IMR-90 (cell line): ENCODE measurements at regions not wholly inside any gene's neighbourhood (a gene's known extent, or its start where the extent isn't known, plus 50 kb on each side); places are given as distances from the start of the nearest gene placed in this dataset.
"Not testable (repeated sequence)": the region's sequence is repeated elsewhere in the genome, so short reads cannot be mapped to it uniquely, and the experiment has no call there.

Source experiments
- ATAC-seq: fragments of 200-7000 bp; cut with Tn5 transposase; 2 replicates; pipeline ENCODE4 v1.9.1; 2020; ENCODE audit warnings: low read depth, mild to moderate bottlenecking, moderate library complexity
- BruUV-seq: library from RNA; stranded (reverse); fragments of 400-500 nt; replicated peaks from 2 replicates; lab custom pipeline; 2021; lab: Mats Ljungman, UMichigan
- CTCF ChIA-PET: fragments of 300-600 bp; formaldehyde crosslinking; extraction: SDS; loops from one replicate; lab custom pipeline; 2021; ENCODE audit warnings: antibody characterized with exemption; lab: Yijun Ruan, JAX
- POLR2A ChIA-PET: fragments of 300-600 bp; sonication (Branson Sonifier 250); formaldehyde crosslinking; loops from one replicate; lab custom pipeline; 2022; ENCODE audit warnings: antibody characterized with exemption; ENCODE audit not compliant: unreplicated experiment; lab: Charles Lee
- DNase-seq: peaks from one replicate; pipeline ENCODE4 v3.0.0; 2013
- H2AFZ ChIP-seq: replicated peaks from 2 replicates; pipeline ENCODE3; 2013; ENCODE audit warnings: low read length, mild to moderate bottlenecking; ENCODE audit not compliant: poor library complexity
- H2AK5ac ChIP-seq: 2 replicates; pipeline ENCODE4 v1.6.1; 2013; ENCODE audit warnings: low read depth, low read length, inconsistent platforms
- H2AK9ac ChIP-seq: replicated peaks from 2 replicates; pipeline ENCODE3; 2013; ENCODE audit warnings: mild to moderate bottlenecking, low read depth, low read length, moderate library complexity; ENCODE audit not compliant: poor library complexity
- H2BK120ac ChIP-seq: 2 replicates; pipeline ENCODE4 v1.6.1; 2013; ENCODE audit warnings: low read depth, low read length, inconsistent platforms
- H2BK15ac ChIP-seq: 3 replicates; pipeline ENCODE4 v1.6.1; 2013; ENCODE audit warnings: low read depth, low read length, inconsistent platforms
- H2BK20ac ChIP-seq: 2 replicates; pipeline ENCODE4 v1.6.1; 2013; ENCODE audit warnings: low read depth, mild to moderate bottlenecking, inconsistent platforms, low read length, moderate library complexity
- H2BK5ac ChIP-seq: 2 replicates; pipeline ENCODE4 v1.6.1; 2013; ENCODE audit warnings: mild to moderate bottlenecking, low read depth, low read length, inconsistent platforms; ENCODE audit not compliant: poor library complexity, severe bottlenecking
- H3K14ac ChIP-seq: replicated peaks from 2 replicates; pipeline ENCODE4 v1.6.1; 2013; ENCODE audit warnings: low read depth, low read length, inconsistent platforms
- H3K18ac ChIP-seq: 2 replicates; pipeline ENCODE4 v1.6.1; 2013; ENCODE audit warnings: low read depth, low read length, control low read depth
- H3K23ac ChIP-seq: 2 replicates; pipeline ENCODE4 v1.6.1; 2013; ENCODE audit warnings: low read depth, low read length, inconsistent platforms
- H3K27ac ChIP-seq: 2 replicates; pipeline ENCODE4 v1.5.1; 2013; ENCODE audit warnings: mild to moderate bottlenecking, control low read depth, low read length; ENCODE audit not compliant: insufficient read depth
- H3K27me3 ChIP-seq: 2 replicates; pipeline ENCODE4 v1.6.1; 2013; ENCODE audit warnings: low read length; ENCODE audit not compliant: control insufficient read depth, insufficient read depth
- H3K36me3 ChIP-seq: 2 replicates; pipeline ENCODE4 v1.6.1; 2013; ENCODE audit warnings: low read length, mixed read lengths; ENCODE audit not compliant: control insufficient read depth, insufficient read depth
- H3K4ac ChIP-seq: 2 replicates; pipeline ENCODE4 v1.6.1; 2013; ENCODE audit warnings: low read depth, low read length, inconsistent platforms
- H3K4me1 ChIP-seq: 2 replicates; pipeline ENCODE4 v1.6.1; 2013; ENCODE audit warnings: low read length, mixed read lengths; ENCODE audit not compliant: control insufficient read depth, insufficient read depth
- H3K4me2 ChIP-seq: 2 replicates; pipeline ENCODE4 v1.6.1; 2013; ENCODE audit warnings: low read depth, mild to moderate bottlenecking, control low read depth, low read length, moderate library complexity
- H3K4me3 ChIP-seq: 2 replicates; pipeline ENCODE4 v1.5.1; 2013; ENCODE audit warnings: low read depth, mild to moderate bottlenecking, control low read depth, low read length, moderate library complexity; ENCODE audit not compliant: insufficient read depth
- H3K56ac ChIP-seq: 2 replicates; pipeline ENCODE4 v1.6.1; 2013; ENCODE audit warnings: low read length, inconsistent platforms; ENCODE audit not compliant: insufficient read depth; ENCODE audit errors: extremely low read depth
- H3K79me1 ChIP-seq, 2 experiments: 2 replicates each; pipeline ENCODE4 v1.6.1; 2013; ENCODE audit warnings: low read length in 2 of 2, inconsistent platforms in 1 of 2, low read depth in 1 of 2
- H3K9ac ChIP-seq: 2 replicates; pipeline ENCODE4 v1.6.1; 2013; ENCODE audit warnings: low read depth, low read length, control low read depth
- H3K9me1 ChIP-seq: 2 replicates; pipeline ENCODE4 v1.6.1; 2013; ENCODE audit warnings: low read length, inconsistent platforms; ENCODE audit not compliant: insufficient read depth
- H3K9me3 ChIP-seq: 2 replicates; pipeline ENCODE4 v1.6.1; 2013; ENCODE audit warnings: low read length; ENCODE audit not compliant: control insufficient read depth, insufficient read depth
- H4K20me1 ChIP-seq: 2 replicates; pipeline ENCODE4 v1.6.1; 2013; ENCODE audit warnings: low read length, inconsistent platforms; ENCODE audit not compliant: insufficient read depth
- H4K5ac ChIP-seq: 2 replicates; pipeline ENCODE4 v1.6.1; 2013; ENCODE audit warnings: mild to moderate bottlenecking, low read depth, low read length, control low read depth
- H4K8ac ChIP-seq, 2 experiments: 2 replicates each; pipeline ENCODE4 v1.6.1; 2013; ENCODE audit warnings: low read depth in 2 of 2, low read length in 2 of 2, control low read depth in 1 of 2, inconsistent platforms in 1 of 2
- H4K91ac ChIP-seq: 2 replicates; pipeline ENCODE4 v1.6.1; 2013; ENCODE audit warnings: low read depth, low read length, inconsistent platforms; ENCODE audit not compliant: insufficient read depth
- WGBS, 2 experiments: methylation state at CpG; one replicate each; pipeline versions ENCODE4 v1.1.5 to v1.1.7; 2013; ENCODE audit warnings: missing lambda C conversion rate in 2 of 2; ENCODE audit not compliant: insufficient read length in 1 of 2; ENCODE audit errors: extremely low coverage in 2 of 2; 5-methylcytosine and 5-hydroxymethylcytosine counted together
- dilution Hi-C: fragments of 300-500 bp; cut with HindIII; formaldehyde crosslinking; loops from one replicate; pipeline ENCODE4 v1.14.3; 2018; ENCODE audit warnings: low sequenced_read_pairs; ENCODE audit not compliant: unreplicated experiment
- in situ Hi-C: fragments of 300-500 bp; cut with MboI; formaldehyde crosslinking; loops from 3 replicates; pipeline ENCODE4 v1.14.3; 2019; ENCODE audit warnings: low sequenced_read_pairs, inconsistent platforms, mixed read lengths
- intact Hi-C: fragments of 100-400 bp; cut with micrococcal nuclease; formaldehyde crosslinking; loops from 2 replicates; pipeline ENCODE4 v1.10.0; 2022

DNA sequence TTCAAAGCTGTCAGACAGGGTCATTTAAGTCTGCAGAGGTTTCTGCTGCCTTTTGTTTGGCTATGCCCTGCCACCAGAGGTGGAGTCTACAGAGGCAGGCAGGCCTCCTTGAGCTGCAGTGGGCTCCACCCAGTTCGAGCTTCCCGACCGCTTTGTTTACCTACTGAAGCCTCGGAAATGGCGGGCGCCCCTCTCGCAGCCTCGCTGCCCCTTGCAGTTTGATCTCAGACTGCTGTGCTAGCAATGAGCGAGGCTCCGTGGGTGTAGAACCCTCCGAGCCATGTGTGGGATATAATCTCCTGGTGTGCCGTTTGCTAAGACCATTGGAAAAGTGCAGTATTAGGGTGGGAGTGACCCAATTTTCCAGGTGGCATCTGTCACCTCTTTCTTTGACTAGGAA is 471.7 kb downstream of the RAB38 start:
- BruUV-seq, H3K4me1 ChIP-seq: not testable (repeated sequence)

More for the DNA sequence above, 471.7 kb downstream of the RAB38 start:
- H3K36me3 ChIP-seq, H2AFZ ChIP-seq, H2BK120ac ChIP-seq, H3K56ac ChIP-seq, DNase-seq, H3K4me2 ChIP-seq, H2AK5ac ChIP-seq, H3K27me3 ChIP-seq, H4K91ac ChIP-seq, H2BK20ac ChIP-seq, H3K27ac ChIP-seq, intact Hi-C loops, H2BK5ac ChIP-seq, H3K4ac ChIP-seq, H3K4me3 ChIP-seq, H3K18ac ChIP-seq, dilution Hi-C loops, ATAC-seq, H3K9me1 ChIP-seq, H4K5ac ChIP-seq, CTCF ChIA-PET, POLR2A ChIA-PET, H4K20me1 ChIP-seq, H2BK15ac ChIP-seq, H3K79me1 ChIP-seq, H3K9me3 ChIP-seq, H3K9ac ChIP-seq, H3K14ac ChIP-seq, H2AK9ac ChIP-seq, H4K8ac ChIP-seq, H3K23ac ChIP-seq: not testable (repeated sequence)
- WGBS, 2 experiments = no CpG with 5 or more reads among the region's 12 CpGs
- in situ Hi-C loops = loop anchor here (25.0 kb wide), 1 partner anchor 341 kb away; no protein-coding TSS in a partner anchor
